K562 (cell line): ENCODE measurements at regions not wholly inside any gene's neighbourhood (a gene's known extent, or its start where the extent isn't known, plus 50 kb on each side); places are given as distances from the start of the nearest gene placed in this dataset.

Experiments
- ARHGAP35 ChIP-seq: fragments of 450-650 bp; IDR thresholded peaks from 2 replicates; pipeline ENCODE4 v1.6.1; 2018; ENCODE audit not compliant: partially characterized antibody
- CSDE1 ChIP-seq, 2 experiments: fragments of 450-650 bp; IDR thresholded peaks; 2 replicates each; pipeline ENCODE4 v1.6.1; 2016; ENCODE audit warnings: mild to moderate bottlenecking in 1 of 2
- FUS ChIP-seq: fragments of 200-400 bp; formaldehyde crosslinking; optimal IDR thresholded peaks from 2 replicates; pipeline ENCODE3; 2017; ENCODE audit warnings: low read depth, low read length
- GATA2 ChIP-seq: sonication (generic); formaldehyde crosslinking; IDR thresholded peaks from 2 replicates; pipeline ENCODE4 v1.4.0; 2020; ENCODE audit warnings: mild to moderate bottlenecking, missing genetic modification reagents
- HDAC2 ChIP-seq: fragments of 450-650 bp; IDR thresholded peaks from 2 replicates; pipeline ENCODE4 v1.6.1; 2016; ENCODE audit warnings: mild to moderate bottlenecking
- JUND ChIP-seq, 2 experiments: IDR thresholded peaks; 2 replicates in 1 of 2; 3 replicates in 1 of 2; pipeline ENCODE4 v1.6.1; 2011; ENCODE audit warnings: borderline replicate concordance in 2 of 2, low read depth in 2 of 2, low read length in 2 of 2, improper control_type of control experiment in 1 of 2, missing biosample characterization in 1 of 2, missing genetic modification characterization in 1 of 2, missing genetic modification reagents in 1 of 2
- NR2C1 ChIP-seq, 2 experiments: fragments of 450-650 bp; IDR thresholded peaks; 2 replicates each; pipeline ENCODE4 v1.6.1; 2017; ENCODE audit warnings: mild to moderate bottlenecking in 2 of 2, antibody characterized with exemption in 1 of 2, inconsistent platforms in 1 of 2, missing compliant biosample characterization in 1 of 2, missing genetic modification characterization in 1 of 2
- PML ChIP-seq: IDR thresholded peaks from 2 replicates; pipeline ENCODE4 v1.6.1; 2012; ENCODE audit warnings: low read length, inconsistent platforms
- RBM34 ChIP-seq: fragments of 200-400 bp; formaldehyde crosslinking; IDR thresholded peaks from 2 replicates; pipeline ENCODE4 v1.6.1; 2018; ENCODE audit warnings: low read length, borderline replicate concordance; ENCODE audit not compliant: insufficient read depth
- SMARCB1 ChIP-seq: IDR thresholded peaks from 2 replicates; pipeline ENCODE4 v1.6.1; 2011; ENCODE audit warnings: improper control_type of control experiment, low read depth; ENCODE audit not compliant: insufficient read length
- SRF ChIP-seq, 2 experiments: fragments of 250-450, 450-650 bp in 1 of 2; sonication (Bioruptor Pico) in 1 of 2; sonication (generic) in 1 of 2; formaldehyde crosslinking; IDR thresholded peaks; 2 replicates each; pipeline versions ENCODE4 v1.5.0 to v1.5.1; 2020 to 2022; ENCODE audit warnings: mild to moderate bottlenecking in 1 of 2, missing genetic modification reagents in 1 of 2
- THAP12 ChIP-seq: fragments of 250-450 bp; sonication (Bioruptor Pico); IDR thresholded peaks from 2 replicates; pipeline ENCODE4 v1.9.0; 2021; ENCODE audit warnings: mild to moderate bottlenecking, inconsistent platforms
- ZNF133 ChIP-seq: fragments of 250-450 bp; sonication (Bioruptor Pico); IDR thresholded peaks from 2 replicates; pipeline ENCODE4 v1.4.0; 2020; ENCODE audit warnings: mild to moderate bottlenecking
- ZNF140 ChIP-seq: fragments of 250-450 bp; sonication (Bioruptor Pico); IDR thresholded peaks from 2 replicates; pipeline ENCODE4 v1.8.0; 2021; ENCODE audit warnings: moderate library complexity, mild to moderate bottlenecking, inconsistent platforms
- ZNF239 ChIP-seq: fragments of 250-450 bp; sonication (Bioruptor Pico); IDR thresholded peaks from 2 replicates; pipeline ENCODE4 v1.4.0; 2020; ENCODE audit warnings: mild to moderate bottlenecking
- ZNF644 ChIP-seq: fragments of 200-800 bp; sonication (Bioruptor generic); IDR thresholded peaks from 2 replicates; pipeline ENCODE4 v1.6.1; 2016; ENCODE audit warnings: low read depth, missing genetic modification characterization, missing compliant biosample characterization
- TF ChIP-seq, protein P1 (sequence below): fragments of 450-650 bp; IDR thresholded peaks from 2 replicates; pipeline ENCODE4 v1.6.1; 2016; ENCODE audit warnings: borderline replicate concordance
- TF ChIP-seq, protein P2 (sequence below), 2 experiments: fragments of 450-650 bp in 1 of 2; sonication (generic) in 1 of 2; formaldehyde crosslinking; conservative IDR thresholded peaks; 2 replicates each; pipeline versions ENCODE4 v1.4.0 to v1.8.1; 2020 to 2022; ENCODE audit warnings: mild to moderate bottlenecking in 1 of 2, missing genetic modification reagents in 1 of 2
- TF ChIP-seq, protein P3 (sequence below): fragments of 450-650 bp; IDR thresholded peaks from 2 replicates; pipeline ENCODE4 v1.6.1; 2014; ENCODE audit warnings: low read depth, mild to moderate bottlenecking, moderate library complexity, borderline replicate concordance

GRCh38 chr9:88933607-88934379 is 57.5 kb upstream of the S1PR3 start (continued):
- TF ChIP-seq, protein P1, sequence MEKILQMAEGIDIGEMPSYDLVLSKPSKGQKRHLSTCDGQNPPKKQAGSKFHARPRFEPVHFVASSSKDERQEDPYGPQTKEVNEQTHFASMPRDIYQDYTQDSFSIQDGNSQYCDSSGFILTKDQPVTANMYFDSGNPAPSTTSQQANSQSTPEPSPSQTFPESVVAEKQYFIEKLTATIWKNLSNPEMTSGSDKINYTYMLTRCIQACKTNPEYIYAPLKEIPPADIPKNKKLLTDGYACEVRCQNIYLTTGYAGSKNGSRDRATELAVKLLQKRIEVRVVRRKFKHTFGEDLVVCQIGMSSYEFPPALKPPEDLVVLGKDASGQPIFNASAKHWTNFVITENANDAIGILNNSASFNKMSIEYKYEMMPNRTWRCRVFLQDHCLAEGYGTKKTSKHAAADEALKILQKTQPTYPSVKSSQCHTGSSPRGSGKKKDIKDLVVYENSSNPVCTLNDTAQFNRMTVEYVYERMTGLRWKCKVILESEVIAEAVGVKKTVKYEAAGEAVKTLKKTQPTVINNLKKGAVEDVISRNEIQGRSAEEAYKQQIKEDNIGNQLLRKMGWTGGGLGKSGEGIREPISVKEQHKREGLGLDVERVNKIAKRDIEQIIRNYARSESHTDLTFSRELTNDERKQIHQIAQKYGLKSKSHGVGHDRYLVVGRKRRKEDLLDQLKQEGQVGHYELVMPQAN, result no peak
- TF ChIP-seq NR2C1 (IDR thresholded peaks at IDR 0.05) (peak; percentile 70; the same call in 1 of the 2 replicates), NR2C1 (tag; IDR thresholded peaks at IDR 0.05) (peak; percentile 80), HDAC2 (0 out of 2 replicates have a peak, but pooled peaks have one; percentile 31), ZNF239 (CRISPR knock-in tag) (no peak), ZNF140 (CRISPR knock-in tag) (no peak), RBM34 (no peak), ZNF133 (CRISPR knock-in tag) (no peak), ZNF644 (tag) (no peak; the same call in 1 of the 2 replicates), GATA2 (CRISPR knock-in tag) (peak; percentile 53; the same call in 1 of the 2 replicates), JUND (IDR thresholded peaks at IDR 0.05; ENCODE audit: borderline replicate concordance, low read depth, low read length) (peak; percentile 67; the same call in 1 of the 2 replicates), JUND (tag; IDR thresholded peaks at IDR 0.05; ENCODE audit: borderline replicate concordance, low read depth, low read length) (peak; percentile 54; the same call in 1 of the 3 replicates), CSDE1 (IDR thresholded peaks at IDR 0.05) (no peak), PML (peak; percentile 70), SRF (CRISPR knock-in tag; IDR thresholded peaks at IDR 0.05) (peak in 1 of 2 experiments; percentile 17; a peak in 1 of 4 replicates), ARHGAP35 (no peak), FUS (no peak), SMARCB1 (no peak), THAP12 (CRISPR knock-in tag) (no peak)
- TF ChIP-seq, protein P2, sequence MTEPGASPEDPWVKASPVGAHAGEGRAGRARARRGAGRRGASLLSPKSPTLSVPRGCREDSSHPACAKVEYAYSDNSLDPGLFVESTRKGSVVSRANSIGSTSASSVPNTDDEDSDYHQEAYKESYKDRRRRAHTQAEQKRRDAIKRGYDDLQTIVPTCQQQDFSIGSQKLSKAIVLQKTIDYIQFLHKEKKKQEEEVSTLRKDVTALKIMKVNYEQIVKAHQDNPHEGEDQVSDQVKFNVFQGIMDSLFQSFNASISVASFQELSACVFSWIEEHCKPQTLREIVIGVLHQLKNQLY (CRISPR knock-in tag; conservative IDR thresholded peaks at IDR 0.05), result no peak
- TF ChIP-seq, protein P3, sequence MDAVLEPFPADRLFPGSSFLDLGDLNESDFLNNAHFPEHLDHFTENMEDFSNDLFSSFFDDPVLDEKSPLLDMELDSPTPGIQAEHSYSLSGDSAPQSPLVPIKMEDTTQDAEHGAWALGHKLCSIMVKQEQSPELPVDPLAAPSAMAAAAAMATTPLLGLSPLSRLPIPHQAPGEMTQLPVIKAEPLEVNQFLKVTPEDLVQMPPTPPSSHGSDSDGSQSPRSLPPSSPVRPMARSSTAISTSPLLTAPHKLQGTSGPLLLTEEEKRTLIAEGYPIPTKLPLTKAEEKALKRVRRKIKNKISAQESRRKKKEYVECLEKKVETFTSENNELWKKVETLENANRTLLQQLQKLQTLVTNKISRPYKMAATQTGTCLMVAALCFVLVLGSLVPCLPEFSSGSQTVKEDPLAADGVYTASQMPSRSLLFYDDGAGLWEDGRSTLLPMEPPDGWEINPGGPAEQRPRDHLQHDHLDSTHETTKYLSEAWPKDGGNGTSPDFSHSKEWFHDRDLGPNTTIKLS, result no peak
